GM20000 (cell line): ENCODE measurements at regions not wholly inside any gene's neighbourhood (a gene's known extent, or its start where the extent isn't known, plus 50 kb on each side); places are given as distances from the start of the nearest gene placed in this dataset.

Experiments used
- DNase-seq: peaks from one replicate; pipeline ENCODE4 v3.0.0; 2012; ENCODE audit warnings: low spot score
- TF ChIP-seq, protein P1 (sequence below): IDR thresholded peaks from 2 replicates; pipeline ENCODE4 v1.5.1; 2012; ENCODE audit warnings: mild to moderate bottlenecking, control low read depth; ENCODE audit errors: extremely low read depth, missing control alignments

DNA sequence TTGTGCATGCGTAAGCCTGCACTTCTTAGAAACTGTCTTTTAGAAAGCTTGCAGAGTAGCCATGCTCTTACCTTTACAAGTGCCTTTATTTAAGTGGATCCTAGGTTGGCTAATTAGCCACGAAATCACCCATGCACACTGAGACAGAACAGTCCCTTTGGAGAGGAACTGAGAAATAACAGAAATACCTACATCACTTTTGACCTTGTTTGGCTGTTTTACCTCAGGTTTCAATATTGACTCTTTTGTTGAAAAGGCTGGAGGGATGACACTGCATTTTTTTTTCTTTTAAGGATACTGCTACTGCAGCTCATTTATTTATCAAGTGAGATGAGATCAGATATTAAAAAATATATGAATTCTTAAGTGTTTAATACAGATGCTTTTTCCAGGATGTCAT is 155.6 kb upstream of the GOLIM4 start:
- peak; percentile 72 for DNase-seq

DNA sequence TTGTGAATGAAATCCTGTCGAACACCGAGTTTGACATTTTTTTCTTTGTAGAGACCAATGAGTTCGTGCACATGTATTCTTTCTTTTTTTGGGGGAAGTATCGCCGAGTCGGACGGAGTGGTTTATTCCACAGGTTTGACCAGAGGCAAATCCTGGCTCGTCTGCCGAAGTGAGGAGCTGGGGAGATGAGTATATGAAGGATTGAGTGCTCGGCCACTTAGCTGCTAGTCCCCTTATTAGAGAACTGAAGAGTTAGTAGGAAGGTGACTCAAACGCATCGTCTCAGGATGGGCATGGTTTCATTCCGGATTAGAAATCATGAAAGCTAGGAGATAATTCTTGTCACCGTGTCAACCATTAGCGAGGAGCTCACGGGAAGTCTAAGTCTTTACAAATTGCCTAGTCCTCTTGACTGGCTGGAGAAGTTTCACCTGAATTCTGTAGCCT is 154.7 kb upstream of the GOLIM4 start:
- TF ChIP-seq, protein P1, sequence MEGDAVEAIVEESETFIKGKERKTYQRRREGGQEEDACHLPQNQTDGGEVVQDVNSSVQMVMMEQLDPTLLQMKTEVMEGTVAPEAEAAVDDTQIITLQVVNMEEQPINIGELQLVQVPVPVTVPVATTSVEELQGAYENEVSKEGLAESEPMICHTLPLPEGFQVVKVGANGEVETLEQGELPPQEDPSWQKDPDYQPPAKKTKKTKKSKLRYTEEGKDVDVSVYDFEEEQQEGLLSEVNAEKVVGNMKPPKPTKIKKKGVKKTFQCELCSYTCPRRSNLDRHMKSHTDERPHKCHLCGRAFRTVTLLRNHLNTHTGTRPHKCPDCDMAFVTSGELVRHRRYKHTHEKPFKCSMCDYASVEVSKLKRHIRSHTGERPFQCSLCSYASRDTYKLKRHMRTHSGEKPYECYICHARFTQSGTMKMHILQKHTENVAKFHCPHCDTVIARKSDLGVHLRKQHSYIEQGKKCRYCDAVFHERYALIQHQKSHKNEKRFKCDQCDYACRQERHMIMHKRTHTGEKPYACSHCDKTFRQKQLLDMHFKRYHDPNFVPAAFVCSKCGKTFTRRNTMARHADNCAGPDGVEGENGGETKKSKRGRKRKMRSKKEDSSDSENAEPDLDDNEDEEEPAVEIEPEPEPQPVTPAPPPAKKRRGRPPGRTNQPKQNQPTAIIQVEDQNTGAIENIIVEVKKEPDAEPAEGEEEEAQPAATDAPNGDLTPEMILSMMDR, result no peak
- DNase-seq, result peak; percentile 23

More for the DNA sequence above, 155.6 kb upstream of the GOLIM4 start:
- TF ChIP-seq, protein P1, result no peak

DNA sequence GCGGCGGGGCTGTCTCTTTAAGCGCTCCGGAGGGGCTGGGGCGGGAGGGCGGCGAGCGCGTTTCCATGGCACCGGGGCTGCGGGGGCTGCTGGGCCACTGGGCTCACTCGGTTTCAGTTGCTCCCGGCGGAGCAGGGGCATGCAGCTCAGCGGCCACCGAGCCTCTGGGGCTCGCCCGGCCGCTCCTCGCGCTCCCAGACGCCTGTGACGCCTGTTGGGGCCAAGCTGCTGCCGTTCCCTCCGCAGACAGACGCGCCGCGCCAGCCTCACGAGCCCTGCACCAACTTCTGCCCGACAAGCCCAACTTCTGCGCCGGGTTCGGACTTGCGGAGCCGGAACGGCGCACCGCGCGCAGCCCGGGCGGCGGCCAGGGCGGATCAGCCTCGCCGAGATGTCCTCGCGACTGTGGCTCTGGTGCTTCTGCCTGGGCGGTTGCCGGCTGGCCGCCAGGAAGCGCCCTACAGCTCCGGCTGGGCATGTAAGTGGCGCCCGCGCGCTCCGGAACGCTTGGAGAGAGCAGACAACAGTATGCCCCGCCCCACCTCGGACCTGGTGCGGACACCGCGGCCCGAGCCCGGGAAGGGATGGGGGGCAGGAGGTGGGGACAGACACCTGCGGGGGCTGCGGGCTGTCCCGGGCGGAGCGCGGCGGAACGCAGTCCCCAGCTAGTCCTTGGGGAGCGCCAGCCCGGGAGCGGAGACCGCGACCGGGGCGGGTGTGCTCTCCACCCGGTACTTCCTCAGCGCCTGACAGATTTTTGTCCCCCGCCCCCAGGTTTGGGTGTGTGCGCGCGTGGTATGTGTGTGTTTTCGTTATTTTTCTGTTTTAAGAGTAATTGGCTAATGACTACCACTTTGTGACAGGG is 154.1 kb upstream of the GOLIM4 start:
- peak; percentile 90 for DNase-seq
- TF ChIP-seq, protein P1, result peak; percentile 65

DNA sequence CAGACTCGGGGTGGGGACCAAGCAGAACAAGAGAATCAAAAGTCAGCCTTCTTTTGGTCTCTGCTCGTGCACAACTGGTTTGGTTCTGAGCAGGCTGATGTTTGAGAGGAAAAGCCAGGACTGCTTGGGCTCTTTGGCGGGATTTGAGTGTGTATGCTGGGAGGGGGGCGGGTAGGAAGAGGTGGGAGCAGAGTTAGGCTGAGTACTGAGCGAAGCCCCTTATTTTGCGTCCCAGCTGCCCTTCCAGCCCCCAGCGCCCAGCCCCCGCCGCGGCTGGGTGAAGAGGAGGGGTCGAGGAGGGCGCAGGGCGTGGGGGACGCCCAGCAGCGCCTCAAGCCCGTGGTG is 153.5 kb upstream of the GOLIM4 start:
- TF ChIP-seq, protein P1, result no peak
- DNase-seq, result peak; percentile 60

DNA sequence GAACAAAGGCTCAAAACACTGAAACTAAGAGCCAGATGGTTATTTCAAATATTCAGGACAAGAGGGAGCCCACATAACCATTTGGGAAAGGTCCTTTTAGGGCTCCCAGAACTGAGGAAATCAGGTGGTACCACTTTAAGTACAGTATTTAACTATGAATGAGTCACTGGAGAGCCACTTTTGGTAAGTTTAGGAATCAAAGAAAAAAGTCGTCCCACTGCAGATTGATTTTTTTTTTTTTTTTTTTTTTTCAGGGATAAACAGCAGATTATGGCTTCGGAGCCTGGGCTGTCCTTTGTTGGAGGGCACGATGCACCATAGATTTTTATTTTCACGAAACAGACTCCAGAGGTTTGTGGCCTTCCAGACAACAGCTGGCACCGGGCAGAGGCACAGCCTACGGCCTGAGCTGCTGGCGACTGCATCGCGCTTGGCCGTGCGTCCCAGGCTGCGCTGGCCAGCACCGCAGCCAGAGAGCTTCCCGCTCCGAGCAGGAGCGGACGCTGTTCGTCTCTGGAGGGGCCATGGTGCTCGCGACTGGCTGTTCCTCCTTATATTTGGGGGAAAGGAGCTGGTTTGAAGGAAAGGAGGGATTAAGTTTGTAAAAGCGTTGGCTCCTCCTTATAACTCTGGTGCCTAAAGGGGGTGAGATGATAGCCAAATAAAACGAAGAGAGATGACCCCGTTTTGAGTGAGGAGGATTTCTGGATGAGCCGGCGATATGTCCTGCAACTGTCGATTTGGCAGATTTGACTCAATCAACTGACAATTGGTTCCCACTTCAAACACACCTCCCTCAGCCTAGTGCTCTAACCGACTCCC is 152.9 kb upstream of the GOLIM4 start:
- peak; percentile 30 for DNase-seq
- TF ChIP-seq, protein P1, result no peak

DNA sequence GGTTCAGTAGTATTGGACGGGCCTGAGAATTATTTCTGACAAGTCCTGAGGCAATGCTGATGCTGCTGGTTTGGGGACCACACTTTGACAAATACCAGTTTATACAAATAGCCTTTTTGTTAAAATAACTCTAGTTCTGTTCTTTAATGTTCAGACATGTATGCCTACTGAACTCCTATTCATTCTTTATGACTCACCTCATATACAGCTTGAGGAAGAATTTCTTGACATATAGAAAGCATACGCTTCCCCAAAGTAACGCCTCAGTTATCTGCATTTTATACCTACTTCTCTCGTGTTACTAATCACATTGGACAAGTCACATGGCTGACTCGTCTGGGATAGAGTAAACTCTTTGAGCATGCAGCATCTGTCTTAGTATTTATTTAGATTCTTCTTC is 145.4 kb upstream of the GOLIM4 start:
- DNase-seq, result no peak
- TF ChIP-seq, protein P1, result no peak

DNA sequence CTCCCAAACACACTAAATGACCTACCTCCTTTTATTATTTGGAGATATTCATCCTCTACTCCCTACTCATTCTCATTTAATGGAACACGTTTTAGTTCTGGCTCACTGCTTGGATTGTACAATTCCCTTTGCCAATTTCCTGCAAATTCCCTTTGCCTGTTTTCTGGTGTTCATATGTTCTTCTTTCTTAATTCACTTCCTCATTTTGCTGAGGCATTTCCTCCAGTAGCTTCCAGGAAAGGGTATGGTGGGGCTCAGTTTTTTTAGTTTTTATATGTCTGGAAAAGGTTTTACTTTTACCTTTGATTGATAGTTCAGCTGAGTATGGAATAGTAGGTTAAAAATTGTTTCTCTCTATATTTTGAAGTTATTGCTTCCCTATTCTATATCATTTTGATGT is 143.6 kb upstream of the GOLIM4 start:
- DNase-seq, result no peak

More for the DNA sequence above, 143.6 kb upstream of the GOLIM4 start:
- TF ChIP-seq, protein P1, result no peak
